NCI-H2171 (cell line): ENCODE measurements at regions not wholly inside any gene's neighbourhood (a gene's known extent, or its start where the extent isn't known, plus 50 kb on each side); places are given as distances from the start of the nearest gene placed in this dataset.

Source experiments
- DNase-seq: peaks from one replicate; lab custom pipeline; 2025; lab: John Stamatoyannopoulos, UW

GRCh38 chr18:71899707-71900472 is 644.3 kb downstream of the CBLN2 start:
- no peak for DNase-seq

GRCh38 chr18:71899183-71899582 is 645.0 kb downstream of the CBLN2 start:
- DNase-seq, result no peak

GRCh38 chr18:71887509-71887908 is 656.6 kb downstream of the CBLN2 start:
- no peak for DNase-seq

GRCh38 chr18:71878226-71878625 is 665.9 kb downstream of the CBLN2 start:
- DNase-seq, result no peak

- no peak for DNase-seq
Observed at GRCh38 chr18:71873695-71874094, 670.4 kb downstream of the CBLN2 start.

- DNase-seq, result no peak
Observed at GRCh38 chr18:71865888-71866287, 678.3 kb downstream of the CBLN2 start.

- DNase-seq, result no peak
Observed at GRCh38 chr18:71850602-71851001, 693.5 kb downstream of the CBLN2 start.

GRCh38 chr18:71849407-71849806 is 694.7 kb downstream of the CBLN2 start:
- DNase-seq, result no peak

- DNase-seq, result no peak
Observed at GRCh38 chr18:71846716-71847115, 697.4 kb downstream of the CBLN2 start.

GRCh38 chr18:71844814-71845213 is 699.3 kb downstream of the CBLN2 start:
- DNase-seq, result no peak

- no peak for DNase-seq
Observed at GRCh38 chr18:71842666-71843065, 701.5 kb downstream of the CBLN2 start.

GRCh38 chr18:71837547-71837946 is 706.6 kb downstream of the CBLN2 start:
- DNase-seq, result no peak

GRCh38 chr18:71832946-71833617 is 711.1 kb downstream of the CBLN2 start:
- no peak for DNase-seq

- DNase-seq, result no peak
Observed at GRCh38 chr18:71831039-71831438, 713.1 kb downstream of the CBLN2 start.

GRCh38 chr18:71827301-71827700 is 716.8 kb downstream of the CBLN2 start:
- DNase-seq, result no peak

GRCh38 chr18:71815305-71815704 is 728.8 kb downstream of the CBLN2 start:
- no peak for DNase-seq

- DNase-seq, result no peak
Observed at GRCh38 chr18:71809711-71810110, 734.4 kb downstream of the CBLN2 start.

- no peak for DNase-seq
Observed at GRCh38 chr18:71808616-71809015, 735.5 kb downstream of the CBLN2 start.

- DNase-seq, result no peak
Observed at GRCh38 chr18:71807586-71807985, 736.6 kb downstream of the CBLN2 start.

GRCh38 chr18:71798986-71799673 is 745.0 kb downstream of the CBLN2 start:
- no peak for DNase-seq

- DNase-seq, result no peak
Observed at GRCh38 chr18:71797554-71797953, 746.6 kb downstream of the CBLN2 start.

GRCh38 chr18:71784777-71785176 is 759.4 kb downstream of the CBLN2 start:
- no peak for DNase-seq

GRCh38 chr18:71760541-71760940 is 783.6 kb downstream of the CBLN2 start:
- no peak for DNase-seq
